HuH-7.5 (cell line): ENCODE measurements at regions not wholly inside any gene's neighbourhood (a gene's known extent, or its start where the extent isn't known, plus 50 kb on each side); places are given as distances from the start of the nearest gene placed in this dataset.

Source experiments
- DNase-seq: peaks from one replicate; pipeline ENCODE4 v3.0.0; 2011; ENCODE audit warnings: low spot score

- DNase-seq: no peak
Observed at GRCh38 chr18:77448046-77448445, 198.4 kb downstream of the GALR1 start.

GRCh38 chr18:77455004-77455403 lies 205.4 kb downstream of the GALR1 start:
- no peak for DNase-seq

GRCh38 chr18:77457681-77458080 lies 208.0 kb downstream of the GALR1 start:
- no peak for DNase-seq

GRCh38 chr18:77461062-77461688 lies 211.5 kb downstream of the GALR1 start:
- DNase-seq: no peak

GRCh38 chr18:77464917-77465316 lies 215.3 kb downstream of the GALR1 start:
- DNase-seq: no peak

GRCh38 chr18:77466890-77467289 lies 217.2 kb downstream of the GALR1 start:
- DNase-seq: no peak

GRCh38 chr18:77469131-77469530 lies 219.5 kb downstream of the GALR1 start:
- DNase-seq: no peak

DNA sequence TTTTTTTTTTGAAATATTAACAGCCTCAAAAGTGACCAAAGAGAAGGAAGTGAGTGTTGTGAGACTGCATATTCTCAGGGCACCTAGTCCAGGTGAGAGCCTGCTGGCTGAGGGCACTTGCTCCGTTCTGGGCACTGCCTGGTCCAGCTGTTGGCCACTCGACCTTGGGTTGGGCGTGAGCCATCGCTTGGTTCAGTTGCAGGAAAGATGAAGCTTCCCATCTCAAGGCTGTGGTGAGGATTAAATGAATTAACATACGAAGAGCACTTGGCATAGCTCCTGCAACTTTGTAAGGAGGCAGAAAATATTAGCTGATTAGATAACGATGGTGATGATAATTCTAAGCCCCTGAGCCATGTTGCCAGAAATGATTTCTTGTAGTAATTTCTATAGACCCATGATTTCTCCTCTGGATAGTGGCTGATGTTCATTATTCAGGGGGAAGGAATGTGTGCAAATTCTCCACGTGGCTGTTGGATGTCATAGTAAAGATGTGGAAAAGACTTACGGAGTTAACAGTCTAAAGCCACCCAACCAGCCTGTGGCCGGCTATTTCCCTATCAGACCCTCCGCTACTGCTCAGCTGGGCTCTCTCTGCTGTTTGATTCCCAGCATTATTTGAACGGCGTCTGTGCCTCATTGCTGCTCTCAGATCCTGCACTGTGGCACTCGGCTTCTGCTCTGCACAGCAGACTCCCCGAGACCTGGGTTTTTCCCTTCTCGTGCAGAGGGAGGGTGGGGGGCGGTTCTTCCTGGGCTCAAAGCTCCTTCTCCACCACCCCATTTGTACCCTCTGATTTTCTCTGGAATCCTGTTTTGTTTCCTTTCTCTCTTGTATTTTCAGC lies 221.1 kb downstream of the GALR1 start:
- DNase-seq: no peak

- no peak for DNase-seq
Observed at GRCh38 chr18:77472509-77472908, 222.9 kb downstream of the GALR1 start.

GRCh38 chr18:77478646-77479442 lies 229.2 kb downstream of the GALR1 start:
- no peak for DNase-seq

- DNase-seq: no peak
Observed at GRCh38 chr18:77481541-77481940, 231.9 kb downstream of the GALR1 start.

DNA sequence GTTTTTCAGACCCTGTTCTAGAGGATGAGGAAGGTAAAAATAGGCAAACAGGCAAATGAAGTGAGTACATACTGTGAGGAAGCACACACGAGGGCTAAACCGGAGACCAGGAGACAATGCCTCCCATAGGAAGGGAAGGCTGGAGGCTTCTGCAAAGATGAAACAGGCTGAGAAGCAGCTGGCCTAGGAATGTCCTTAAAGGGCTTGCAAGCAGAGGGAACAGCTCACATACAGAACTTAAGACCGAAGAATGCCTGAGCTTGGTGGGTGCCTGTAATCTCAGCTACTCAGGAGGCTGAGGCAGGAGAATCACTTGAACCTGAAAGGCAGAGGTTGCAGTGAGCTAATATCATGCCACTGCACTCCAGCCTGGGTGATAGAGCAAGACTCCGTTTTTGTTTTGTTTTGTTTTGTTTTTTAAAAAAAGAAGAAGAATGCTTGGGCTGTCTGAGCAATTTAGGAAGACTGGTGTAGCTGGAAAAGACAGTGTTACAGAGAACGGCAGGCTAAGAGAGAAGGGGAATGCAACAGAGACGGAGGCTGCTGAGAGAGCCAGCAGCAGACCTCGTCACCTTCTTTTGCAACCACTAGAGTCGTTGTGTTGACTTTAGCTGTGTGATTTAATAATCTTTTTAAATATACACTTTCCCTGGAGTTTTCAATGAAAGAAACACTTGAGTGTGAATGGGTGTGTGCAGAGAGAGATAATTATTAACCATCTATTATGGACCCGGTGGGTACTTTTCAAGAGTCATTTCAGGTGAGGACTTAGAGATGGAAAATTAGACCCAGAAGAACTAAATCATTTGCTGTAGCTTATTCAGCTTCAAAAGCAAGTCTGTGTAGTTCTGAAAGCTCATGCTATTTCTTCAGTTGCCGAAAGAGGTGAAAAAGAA lies 232.8 kb downstream of the GALR1 start:
- DNase-seq: no peak

DNA sequence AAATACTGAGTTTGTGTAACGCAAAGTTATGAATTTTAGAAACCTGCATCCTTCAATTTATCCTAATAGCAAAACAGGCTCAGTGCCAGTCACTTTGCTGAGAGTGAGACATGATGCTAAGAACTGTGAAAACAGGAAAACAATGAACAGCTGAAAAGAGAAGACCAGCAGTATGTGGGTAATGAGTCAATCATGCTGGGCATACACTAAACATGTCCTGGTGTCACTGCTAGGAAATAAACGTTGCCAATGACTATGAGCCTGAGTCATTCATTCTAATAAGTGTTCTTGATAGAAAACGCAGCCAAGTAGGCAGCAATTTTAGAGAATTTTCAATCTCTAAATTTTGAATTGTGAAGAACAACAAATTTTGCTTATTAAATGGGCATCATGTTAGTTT lies 237.3 kb downstream of the GALR1 start:
- no peak for DNase-seq

DNA sequence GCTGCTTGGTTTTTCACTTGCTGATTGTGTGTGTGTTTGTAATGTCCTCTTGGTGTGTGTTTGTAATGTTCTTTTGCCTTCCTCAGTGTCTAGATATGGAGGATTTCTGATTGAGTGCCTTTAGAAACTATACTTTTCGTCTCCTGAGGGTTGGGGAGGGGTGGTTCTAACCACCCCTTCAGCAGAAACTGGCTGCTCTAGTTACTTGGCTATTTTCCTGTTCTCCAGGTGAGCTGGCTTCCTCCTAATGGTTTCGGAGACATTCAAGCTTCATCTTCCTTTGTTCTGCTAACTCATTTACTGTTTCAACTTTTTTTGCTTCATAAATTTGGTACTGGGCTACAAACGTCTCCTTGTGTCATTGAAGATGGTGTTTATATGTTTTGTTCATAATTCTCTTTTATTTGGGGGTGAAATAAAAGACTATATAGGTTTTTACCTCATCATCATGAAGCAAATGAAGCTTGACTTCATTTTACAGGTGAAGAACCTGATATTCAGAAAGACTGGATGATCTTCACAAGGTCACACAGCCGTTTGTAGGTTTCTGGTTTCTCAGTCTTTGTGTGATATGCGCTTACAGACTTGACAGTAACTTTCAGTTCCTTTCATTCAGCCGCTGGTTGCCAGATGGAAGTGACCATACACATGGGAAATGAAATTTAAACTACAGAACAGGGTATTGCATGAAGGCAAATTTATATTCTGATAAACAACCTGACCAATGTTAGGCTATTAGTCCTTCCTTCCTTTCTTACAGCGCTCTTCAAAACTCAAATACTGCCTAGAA lies 238.5 kb downstream of the GALR1 start:
- no peak for DNase-seq

DNA sequence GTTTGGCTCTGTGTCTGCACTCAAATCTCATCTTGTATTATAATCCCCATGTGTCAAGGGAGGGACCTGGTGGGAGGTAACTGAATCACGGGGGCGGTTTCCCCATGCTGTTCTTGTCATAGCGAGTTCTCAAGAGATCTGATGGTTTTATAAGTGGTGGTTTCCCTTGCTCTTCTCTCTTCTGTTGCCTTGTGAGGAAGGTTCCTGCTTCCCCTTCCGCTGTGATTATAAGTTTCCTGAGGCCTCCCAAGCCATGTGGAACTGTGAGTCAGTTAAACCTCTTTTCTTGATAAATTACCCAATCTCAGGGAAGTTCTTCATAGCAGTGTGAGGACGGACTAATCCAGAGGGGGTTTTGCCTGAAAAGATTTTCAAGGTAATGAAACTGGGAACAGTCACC lies 245.4 kb downstream of the GALR1 start:
- DNase-seq: no peak

DNA sequence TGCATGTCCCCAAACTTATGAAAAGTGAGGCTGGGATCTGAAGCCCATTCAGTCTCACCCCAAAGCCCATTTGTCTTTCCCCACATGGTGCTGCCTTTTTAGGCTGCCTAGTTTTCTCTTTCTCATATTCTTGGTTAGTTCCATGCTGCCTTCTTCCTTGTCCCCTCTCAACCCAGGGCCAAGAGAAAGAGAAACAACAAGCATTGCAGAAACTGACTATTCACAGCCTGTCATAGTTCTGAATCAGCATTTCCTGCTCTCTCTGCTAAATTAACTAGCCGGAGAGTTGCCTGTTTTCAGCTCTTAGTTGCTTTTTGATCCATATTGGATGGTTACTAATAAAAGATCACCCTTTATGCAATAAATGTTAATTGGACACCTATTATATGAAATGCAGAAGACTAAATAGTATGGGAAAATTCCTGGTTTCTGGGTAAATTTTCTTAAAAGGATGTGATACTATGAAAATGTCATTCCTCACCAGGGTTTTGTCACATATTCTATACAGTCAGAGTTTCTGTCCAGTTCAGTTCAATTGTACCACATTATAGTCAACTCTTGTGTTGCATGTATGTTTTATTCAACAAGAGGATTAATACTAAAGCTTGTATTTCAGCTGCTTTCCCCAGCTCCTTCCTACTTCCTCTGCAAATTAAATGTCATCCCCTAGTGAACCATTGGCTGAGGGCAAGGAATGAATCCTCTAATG lies 246.5 kb downstream of the GALR1 start:
- DNase-seq: no peak

DNA sequence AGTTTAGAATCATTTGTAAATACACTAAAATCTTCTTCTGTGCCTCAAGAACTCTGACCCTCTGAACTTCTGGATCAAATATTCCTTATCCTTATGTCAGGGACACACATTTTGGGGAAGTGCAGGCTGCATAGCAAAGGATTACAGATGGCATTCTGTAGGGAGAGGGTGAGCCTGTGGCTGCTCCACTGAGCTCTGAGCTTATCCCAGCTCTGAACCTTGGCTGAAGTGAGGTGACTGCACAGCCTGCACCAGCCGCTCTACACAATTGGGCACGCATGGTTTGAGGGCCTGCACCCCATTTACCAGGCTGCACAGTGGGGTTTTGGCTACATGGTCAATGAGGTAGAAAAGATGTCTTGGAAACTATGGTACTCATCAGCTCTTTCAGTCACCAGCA lies 251.6 kb downstream of the GALR1 start:
- DNase-seq: no peak

DNA sequence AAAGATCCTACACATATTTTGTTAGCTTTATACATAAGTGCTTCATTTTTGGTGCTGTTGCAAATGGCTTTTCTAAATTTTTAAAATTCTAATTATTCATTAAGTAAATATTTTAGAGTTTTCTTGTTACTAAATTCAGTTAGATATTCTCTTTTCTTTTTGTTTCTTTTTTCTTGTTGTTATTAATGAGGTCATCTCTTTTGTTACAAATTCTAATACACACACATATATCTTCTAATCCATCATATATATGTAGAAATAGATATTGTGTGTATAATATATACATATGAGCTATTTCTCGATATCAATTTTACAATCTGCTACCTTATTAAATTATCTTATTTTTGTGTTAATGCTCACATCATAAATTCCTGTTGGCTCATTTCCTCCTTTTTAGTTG lies 255.9 kb downstream of the GALR1 start:
- DNase-seq: no peak

DNA sequence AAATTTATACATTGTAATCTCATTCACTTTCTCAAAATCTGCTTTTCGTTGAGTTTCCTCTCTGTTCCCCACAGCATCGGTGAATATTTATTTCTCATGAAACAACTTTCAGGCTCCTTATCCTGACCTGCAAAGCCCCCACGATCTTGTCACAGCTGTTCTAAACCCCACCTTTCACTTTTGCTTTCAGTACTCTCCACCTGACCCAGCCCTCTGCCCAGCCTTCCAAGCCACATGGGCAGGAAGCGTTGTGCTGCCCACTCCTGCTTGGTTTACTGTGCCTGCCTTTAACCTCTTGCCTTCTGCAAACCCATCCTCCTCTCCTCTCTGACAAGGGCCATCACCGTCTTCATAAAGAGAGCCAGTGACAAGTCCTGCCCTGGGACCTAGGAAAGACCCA lies 262.5 kb downstream of the GALR1 start:
- DNase-seq: no peak

DNA sequence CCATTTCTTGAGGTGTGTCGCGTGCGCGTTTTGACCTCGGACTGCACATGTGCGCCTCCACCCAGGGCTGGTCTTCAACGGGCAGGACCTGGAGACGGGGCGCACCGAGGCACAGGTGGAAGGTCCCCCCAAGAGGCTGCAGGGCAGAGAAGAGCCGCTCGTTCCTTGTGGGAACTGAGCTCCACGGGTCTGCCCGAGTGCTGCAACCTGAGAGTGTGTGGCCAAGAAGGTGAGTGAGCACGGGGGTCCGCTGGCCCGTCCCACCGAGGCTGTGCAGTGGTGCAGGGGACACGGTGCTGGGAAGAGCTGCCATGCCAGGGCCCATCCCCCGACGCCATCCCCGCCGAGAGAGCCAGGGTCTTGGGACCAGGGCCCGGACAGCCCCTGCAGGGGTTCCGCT lies 268.3 kb downstream of the GALR1 start:
- no peak for DNase-seq
